K562 (cell line): ENCODE measurements at regions not wholly inside any gene's neighbourhood (a gene's known extent, or its start where the extent isn't known, plus 50 kb on each side); places are given as distances from the start of the nearest gene placed in this dataset.

Experiments
- ATAC-seq: fragments of 200-7000 bp; cut with Tn5 transposase; 3 replicates; pipeline ENCODE4 v1.9.1; 2020; ENCODE audit warnings: moderate library complexity
- BruUV-seq: library from RNA; stranded (reverse); fragments of 400-500 nt; replicated peaks from 2 replicates; lab custom pipeline; 2021; lab: Mats Ljungman, UMichigan
- CTCF ChIA-PET: fragments of 300-600 bp; formaldehyde crosslinking; extraction: SDS; loops from one replicate; lab custom pipeline; 2021; ENCODE audit warnings: low intra/inter-chr PET ratio; lab: Yijun Ruan, JAX
- POLR2A ChIA-PET: fragments of 300-600, 350-650 bp; sonication (Branson Sonifier 250); formaldehyde crosslinking; extraction: SDS; loops from one replicate; lab custom pipeline; 2021; ENCODE audit warnings: antibody characterized with exemption, inconsistent platforms; lab: Yijun Ruan, JAX
- DNase-seq, 4 experiments: peaks; one replicate each; pipeline versions ENCODE4 v3.0.0 to v3.0.0-alpha.2; 2011 to 2018; ENCODE audit warnings: low spot score in 3 of 4, mixed read lengths in 3 of 4; ENCODE audit errors: extremely low read depth in 1 of 4
- FAIRE-seq: peaks from 2 replicates; lab custom pipeline; 2011; peaks lifted over from hg19 to GRCh38; lab: Jason Lieb, UNC
- H2AFZ ChIP-seq: 2 replicates; pipeline ENCODE4 v1.6.0; 2011; ENCODE audit warnings: low read depth, low read length, control low read depth, inconsistent platforms
- H3K27ac ChIP-seq: fragments of 200-600 bp; 3 replicates; pipeline ENCODE4 v1.8.0; 2011; ENCODE audit warnings: low read depth, mild to moderate bottlenecking, control low read depth, inconsistent platforms, low read length, moderate library complexity, mixed read lengths; ENCODE audit errors: extremely low read depth
- H3K27me3 ChIP-seq, 2 experiments: fragments of 300-600 bp in 1 of 2; 2 replicates in 1 of 2; 3 replicates in 1 of 2; pipeline versions ENCODE4 v1.6.0 to v1.8.0; 2011; ENCODE audit warnings: inconsistent platforms in 2 of 2, low read length in 2 of 2, mild to moderate bottlenecking in 1 of 2, mixed read lengths in 1 of 2, moderate library complexity in 1 of 2; ENCODE audit not compliant: control insufficient read depth in 2 of 2, insufficient read depth in 2 of 2
- H3K36me3 ChIP-seq: fragments of 300-600 bp; 3 replicates; pipeline ENCODE4 v1.8.0; 2011; ENCODE audit warnings: mild to moderate bottlenecking, low read length, inconsistent platforms; ENCODE audit not compliant: control insufficient read depth, insufficient read depth
- H3K4me1 ChIP-seq, 2 experiments: fragments of 200-600 bp in 1 of 2; replicated peaks in 1 of 2; 2 replicates in 1 of 2; 3 replicates in 1 of 2; pipeline versions ENCODE4 v1.5.1 to v1.8.0; 2011; ENCODE audit warnings: inconsistent platforms in 2 of 2, low read length in 2 of 2, mild to moderate bottlenecking in 1 of 2, mixed read lengths in 1 of 2, moderate library complexity in 1 of 2; ENCODE audit not compliant: control insufficient read depth in 2 of 2, insufficient read depth in 2 of 2
- H3K4me2 ChIP-seq: 2 replicates; pipeline ENCODE4 v1.6.1; 2011; ENCODE audit warnings: low read length, control low read depth, inconsistent platforms, mixed read lengths; ENCODE audit not compliant: insufficient read depth
- H3K4me3 ChIP-seq: fragments of 200-600 bp; sonication (generic), shearing (Covaris generic); 2 replicates; pipeline ENCODE4 v1.5.1; 2016; ENCODE audit warnings: control low read depth, inconsistent platforms
- H3K79me2 ChIP-seq: fragments of 200-600 bp; 3 replicates; pipeline ENCODE4 v1.8.0; 2011; ENCODE audit warnings: low read length, inconsistent platforms; ENCODE audit not compliant: control insufficient read depth, insufficient read depth
- H3K9ac ChIP-seq, 2 experiments: 2 replicates each; pipeline versions ENCODE4 v1.6.0 to v1.6.1; 2011; ENCODE audit warnings: low read depth in 2 of 2, low read length in 2 of 2, control low read depth in 1 of 2, inconsistent platforms in 1 of 2, mild to moderate bottlenecking in 1 of 2, mixed read lengths in 1 of 2; ENCODE audit not compliant: insufficient read depth in 1 of 2
- H3K9me1 ChIP-seq: one replicate; pipeline ENCODE4 v1.6.0; 2011; ENCODE audit warnings: inconsistent platforms, mild to moderate bottlenecking, low read length, moderate library complexity; ENCODE audit not compliant: control insufficient read depth, insufficient read depth
- H3K9me3 ChIP-seq: replicated peaks from 2 replicates; pipeline ENCODE4 v1.5.1; 2011; ENCODE audit warnings: low read depth, low read length, inconsistent platforms; ENCODE audit not compliant: control insufficient read depth, insufficient read depth
- H4K20me1 ChIP-seq: replicated peaks from 2 replicates; pipeline ENCODE4 v1.6.1; 2011; ENCODE audit warnings: low read length, inconsistent platforms, mixed read lengths; ENCODE audit not compliant: control insufficient read depth, insufficient read depth
- L3MBTL2 ChIP-seq: fragments of 450-650 bp; IDR thresholded peaks from 2 replicates; pipeline ENCODE4 v1.6.1; 2016; ENCODE audit warnings: mild to moderate bottlenecking, moderate library complexity
- REST ChIP-seq, 2 experiments: fragments of 450-650 bp; formaldehyde crosslinking in 1 of 2; IDR thresholded peaks; 2 replicates each; pipeline versions ENCODE4 v1.4.0 to v1.6.1; 2014 to 2020; ENCODE audit warnings: mild to moderate bottlenecking in 2 of 2, borderline replicate concordance in 1 of 2, low read depth in 1 of 2
- ZBTB17 ChIP-seq: fragments of 450-650 bp; formaldehyde crosslinking; IDR thresholded peaks from 2 replicates; pipeline ENCODE4 v1.4.0; 2020; ENCODE audit warnings: mild to moderate bottlenecking
- ZNF592 ChIP-seq: fragments of 450-650 bp; IDR thresholded peaks from 2 replicates; pipeline ENCODE4 v1.6.1; 2017; ENCODE audit warnings: antibody characterized with exemption, mild to moderate bottlenecking
- WGBS: fragments of 100-300 bp; shearing (Covaris generic); methylation state at CpG from one replicate; pipeline ENCODE4 v1.1.6; 2016; ENCODE audit warnings: low coverage, mixed read lengths; ENCODE audit not compliant: insufficient coverage; ENCODE audit errors: missing lambda C conversion rate; 5-methylcytosine and 5-hydroxymethylcytosine counted together
- in situ Hi-C: fragments of 300-500 bp; cut with MboI; formaldehyde crosslinking; loops from 4 replicates; pipeline ENCODE4 v1.15.0; 2018; ENCODE audit warnings: inconsistent platforms, mixed read lengths
- intact Hi-C: fragments of 100-400 bp; cut with micrococcal nuclease; formaldehyde crosslinking; loops from 2 replicates; pipeline ENCODE4 v1.14.2; 2022

- peak overlapping the region; percentile 27 for H3K4me2 ChIP-seq
- in situ Hi-C loops: no loop called here
- ATAC-seq (peak; percentile 83), DNase-seq (peak in 3 of 4 experiments; percentile 9 to 27 (median 18)), FAIRE-seq (peak; percentile 6)
- intact Hi-C loops: loop anchor here (10.0 kb wide), 1 partner anchor 118 kb away; no protein-coding TSS in a partner anchor
- no peak overlapping the region; a peak in 1 of 4 replicates for H3K9ac ChIP-seq
- POLR2A ChIA-PET: interaction anchor here (0.7 kb wide), 1 partner anchor 10 kb away, joined by 3 read pairs; no protein-coding TSS in a partner anchor
- H4K20me1 ChIP-seq: no peaks in the 10 kb centered on the region
- H3K27me3 ChIP-seq: no peaks in the 10 kb centered on the region
- no peak overlapping the region for H3K4me3 ChIP-seq
- no peaks in the 10 kb centered on the region for H3K36me3 ChIP-seq
- H3K9me3 ChIP-seq: no peaks in the 10 kb centered on the region
- H3K4me1 ChIP-seq: peaks cover 4 to 41% of the 10 kb centered on the region in 2 experiments; a peak in 4 of 5 replicates
- BruUV-seq: no TSS peak
- H2AFZ ChIP-seq: peak overlapping the region; percentile 62
- H3K79me2 ChIP-seq: no peaks in the 10 kb centered on the region
- CTCF ChIA-PET: no interaction called here
- 21% methylated on average over 4 of the region's 4 CpGs for WGBS
- H3K27ac ChIP-seq: peak overlapping the region; percentile 47
- no peaks in the 10 kb centered on the region for H3K9me1 ChIP-seq
- TF ChIP-seq ZNF592 (peak; percentile 44; the same call in 1 of the 2 replicates), ZBTB17 (peak; percentile 92), REST (IDR thresholded peaks at IDR 0.05; ENCODE audit: borderline replicate concordance) (peak; percentile 7; the same call in 1 of the 2 replicates), REST (CRISPR knock-in tag; IDR thresholded peaks at IDR 0.05; ENCODE audit: low read depth) (no peak), L3MBTL2 (peak; percentile 29; the same call in 1 of the 2 replicates)
Measured at GRCh38 chr3:64916937-64917336, 229.1 kb upstream of the ADAMTS9 start.
